ENCODE measurements at regions not wholly inside any gene's neighbourhood (a gene's known extent, or its start where the extent isn't known, plus 50 kb on each side); places are given as distances from the start of the nearest gene placed in this dataset.

GRCh38 chr7:142535123-142535779 is 214.0 kb upstream of the PRSS1 start:
- Mint-ChIP-seq H3K27ac (ENCODE audit: unreplicated experiment) (no peak overlapping the region), H3K27me3 (ENCODE audit: unreplicated experiment) (no peaks in the 10 kb centered on the region), H3K4me1 (ENCODE audit: unreplicated experiment) (peaks cover 7% of the 10 kb centered on the region), H3K4me3 (ENCODE audit: unreplicated experiment) (no peak overlapping the region), H3K36me3 (ENCODE audit: low read depth, unreplicated experiment) (no peaks in the 10 kb centered on the region), H3K9me3 (ENCODE audit: unreplicated experiment) (no peaks in the 10 kb centered on the region)
- TF ChIP-seq, protein P1, sequence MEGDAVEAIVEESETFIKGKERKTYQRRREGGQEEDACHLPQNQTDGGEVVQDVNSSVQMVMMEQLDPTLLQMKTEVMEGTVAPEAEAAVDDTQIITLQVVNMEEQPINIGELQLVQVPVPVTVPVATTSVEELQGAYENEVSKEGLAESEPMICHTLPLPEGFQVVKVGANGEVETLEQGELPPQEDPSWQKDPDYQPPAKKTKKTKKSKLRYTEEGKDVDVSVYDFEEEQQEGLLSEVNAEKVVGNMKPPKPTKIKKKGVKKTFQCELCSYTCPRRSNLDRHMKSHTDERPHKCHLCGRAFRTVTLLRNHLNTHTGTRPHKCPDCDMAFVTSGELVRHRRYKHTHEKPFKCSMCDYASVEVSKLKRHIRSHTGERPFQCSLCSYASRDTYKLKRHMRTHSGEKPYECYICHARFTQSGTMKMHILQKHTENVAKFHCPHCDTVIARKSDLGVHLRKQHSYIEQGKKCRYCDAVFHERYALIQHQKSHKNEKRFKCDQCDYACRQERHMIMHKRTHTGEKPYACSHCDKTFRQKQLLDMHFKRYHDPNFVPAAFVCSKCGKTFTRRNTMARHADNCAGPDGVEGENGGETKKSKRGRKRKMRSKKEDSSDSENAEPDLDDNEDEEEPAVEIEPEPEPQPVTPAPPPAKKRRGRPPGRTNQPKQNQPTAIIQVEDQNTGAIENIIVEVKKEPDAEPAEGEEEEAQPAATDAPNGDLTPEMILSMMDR (IDR thresholded peaks at IDR 0.05; ENCODE audit: unreplicated experiment), result peak; percentile 52
- peak; percentile 78 for DNase-seq (ENCODE audit: low spot score)

DNA sequence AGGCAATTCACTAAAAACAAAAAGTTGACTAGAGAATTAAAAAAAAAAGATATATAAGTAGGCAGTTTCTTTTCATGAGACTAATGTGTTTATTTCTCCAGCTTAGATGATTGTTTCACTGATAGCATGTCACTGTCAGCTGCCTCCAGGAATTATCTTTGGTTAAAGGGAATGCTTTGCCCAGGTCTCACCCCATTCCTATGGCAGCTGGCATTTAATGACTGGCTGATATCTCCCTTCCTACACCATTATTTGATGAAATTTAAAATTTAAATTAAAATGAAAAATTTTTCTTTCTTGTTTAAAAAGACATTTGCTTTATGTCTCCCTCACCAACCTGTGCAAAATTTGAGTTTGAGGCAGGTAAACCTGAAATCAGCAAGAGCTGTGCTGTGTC is 214.5 kb upstream of the PRSS1 start:
- no peaks in the 10 kb centered on the region for H3K27me3 Mint-ChIP-seq (ENCODE audit: unreplicated experiment)
- H3K9me3 Mint-ChIP-seq (ENCODE audit: unreplicated experiment), result no peaks in the 10 kb centered on the region
- DNase-seq (ENCODE audit: low spot score), result no peak

DNA sequence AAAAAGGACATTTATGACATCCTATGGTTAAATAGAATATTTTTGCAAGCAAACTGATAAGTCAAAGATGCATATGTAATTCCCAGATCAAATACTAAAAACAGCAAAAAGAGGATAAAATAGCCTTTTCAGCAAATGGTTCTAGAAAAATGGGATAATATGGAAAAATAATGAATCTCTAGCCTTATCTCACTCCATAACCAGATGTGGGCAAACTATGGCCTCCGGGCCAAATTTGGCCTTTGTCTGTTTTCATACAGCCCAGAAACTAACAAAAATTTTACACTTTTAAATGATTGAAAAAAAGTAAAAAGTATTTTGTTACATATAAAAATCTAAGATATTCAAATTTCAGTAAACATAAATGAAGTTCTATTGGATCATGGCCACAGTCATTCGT is 215.4 kb upstream of the PRSS1 start:
- no peaks in the 10 kb centered on the region for H3K36me3 Mint-ChIP-seq (ENCODE audit: low read depth, unreplicated experiment)
- H3K27ac Mint-ChIP-seq (ENCODE audit: unreplicated experiment), result no peak overlapping the region
- no peak overlapping the region for H3K4me3 Mint-ChIP-seq (ENCODE audit: unreplicated experiment)
- no peaks in the 10 kb centered on the region for H3K27me3 Mint-ChIP-seq (ENCODE audit: unreplicated experiment)
- no peaks in the 10 kb centered on the region for H3K9me3 Mint-ChIP-seq (ENCODE audit: unreplicated experiment)
- TF ChIP-seq, protein P1 (IDR thresholded peaks at IDR 0.05; ENCODE audit: unreplicated experiment), result no peak
- H3K4me1 Mint-ChIP-seq (ENCODE audit: unreplicated experiment), result peaks cover 7% of the 10 kb centered on the region
- DNase-seq (ENCODE audit: low spot score), result no peak

More for the DNA sequence above, 214.5 kb upstream of the PRSS1 start:
- Mint-ChIP-seq H3K27ac (ENCODE audit: unreplicated experiment) (no peak overlapping the region), H3K4me1 (ENCODE audit: unreplicated experiment) (peaks cover 7% of the 10 kb centered on the region), H3K4me3 (ENCODE audit: unreplicated experiment) (no peak overlapping the region), H3K36me3 (ENCODE audit: low read depth, unreplicated experiment) (no peaks in the 10 kb centered on the region)
- TF ChIP-seq, protein P1 (IDR thresholded peaks at IDR 0.05; ENCODE audit: unreplicated experiment), result no peak

DNA sequence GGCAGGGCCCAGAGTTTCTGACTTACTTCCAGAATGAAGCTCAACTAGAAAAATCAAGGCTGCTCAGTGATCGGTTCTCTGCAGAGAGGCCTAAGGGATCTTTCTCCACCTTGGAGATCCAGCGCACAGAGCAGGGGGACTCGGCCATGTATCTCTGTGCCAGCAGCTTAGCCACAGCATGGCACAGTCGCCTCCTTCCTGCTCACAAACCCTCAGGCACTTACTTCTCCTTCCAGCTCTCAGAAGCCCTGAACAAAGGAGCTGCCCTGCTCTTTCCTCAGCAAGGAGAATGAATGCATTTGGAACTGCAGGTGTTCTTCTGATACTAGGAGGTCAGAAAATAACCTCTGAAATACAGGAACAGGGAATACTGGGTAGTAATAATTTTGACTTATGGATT is 219.7 kb upstream of the PRSS1 start:
- no peak overlapping the region for H3K27ac Mint-ChIP-seq (ENCODE audit: unreplicated experiment)
- DNase-seq (ENCODE audit: low spot score), result no peak
- no peaks in the 10 kb centered on the region for H3K36me3 Mint-ChIP-seq (ENCODE audit: low read depth, unreplicated experiment)
- TF ChIP-seq, protein P1 (IDR thresholded peaks at IDR 0.05; ENCODE audit: unreplicated experiment), result no peak
- H3K4me1 Mint-ChIP-seq (ENCODE audit: unreplicated experiment), result peaks cover 5% of the 10 kb centered on the region
- no peaks in the 10 kb centered on the region for H3K9me3 Mint-ChIP-seq (ENCODE audit: unreplicated experiment)
- H3K27me3 Mint-ChIP-seq (ENCODE audit: unreplicated experiment), result no peaks in the 10 kb centered on the region
- H3K4me3 Mint-ChIP-seq (ENCODE audit: unreplicated experiment), result no peak overlapping the region

DNA sequence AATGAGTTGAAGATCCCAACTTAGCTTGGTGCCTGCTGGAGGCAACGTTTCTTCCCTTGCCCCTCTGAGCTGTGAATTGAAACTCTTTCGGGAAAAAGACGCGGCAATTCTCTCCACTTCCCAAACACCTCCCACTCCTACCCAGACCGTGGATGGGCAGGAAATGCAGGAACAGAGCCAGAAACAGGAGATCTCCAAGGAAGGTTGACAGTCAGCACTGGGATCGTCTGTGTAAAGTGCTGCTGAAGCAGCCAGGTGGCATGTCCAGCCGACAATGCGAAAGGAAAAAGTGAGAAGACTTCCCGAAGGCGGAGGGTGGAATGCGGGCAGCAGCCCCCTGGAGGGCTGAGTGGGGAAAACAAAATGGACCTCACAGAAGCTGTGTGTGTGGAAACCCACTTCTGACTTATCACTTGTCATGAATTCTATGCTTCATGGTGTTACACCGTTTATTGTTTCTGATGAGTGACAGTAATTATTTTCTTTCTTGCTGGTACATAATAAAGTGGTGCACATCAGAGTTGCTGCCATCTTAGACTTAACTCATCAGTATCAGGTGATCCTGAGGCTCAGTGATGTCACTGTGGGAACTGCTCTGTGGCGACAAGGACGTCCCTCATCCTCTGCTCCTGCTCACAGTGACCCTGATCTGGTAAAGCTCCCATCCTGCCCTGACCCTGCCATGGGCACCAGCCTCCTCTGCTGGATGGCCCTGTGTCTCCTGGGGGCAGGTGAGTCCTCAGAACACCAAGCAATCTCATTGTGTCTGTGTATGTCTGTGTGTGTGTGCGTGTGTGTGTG is 220.5 kb upstream of the PRSS1 start:
- TF ChIP-seq, protein P1 (IDR thresholded peaks at IDR 0.05; ENCODE audit: unreplicated experiment), result no peak
- no peaks in the 10 kb centered on the region for H3K27me3 Mint-ChIP-seq (ENCODE audit: unreplicated experiment)
- no peak for DNase-seq (ENCODE audit: low spot score)
- H3K27ac Mint-ChIP-seq (ENCODE audit: unreplicated experiment), result no peak overlapping the region
- no peaks in the 10 kb centered on the region for H3K9me3 Mint-ChIP-seq (ENCODE audit: unreplicated experiment)
- peaks cover 5% of the 10 kb centered on the region for H3K4me1 Mint-ChIP-seq (ENCODE audit: unreplicated experiment)
- no peaks in the 10 kb centered on the region for H3K36me3 Mint-ChIP-seq (ENCODE audit: low read depth, unreplicated experiment)
- no peak overlapping the region for H3K4me3 Mint-ChIP-seq (ENCODE audit: unreplicated experiment)

Data from endothelial cell (in vitro differentiated cells).